HG02642 (cell line): ENCODE measurements at regions not wholly inside any gene's neighbourhood (a gene's known extent, or its start where the extent isn't known, plus 50 kb on each side); places are given as distances from the start of the nearest gene placed in this dataset.

Experiments
- ATAC-seq: cut with Tn5 transposase; IDR thresholded peaks from one replicate; pipeline ENCODE4 v1.9.1; 2021; ENCODE audit warnings: mild to moderate bottlenecking; ENCODE audit not compliant: unreplicated experiment, poor library complexity

DNA sequence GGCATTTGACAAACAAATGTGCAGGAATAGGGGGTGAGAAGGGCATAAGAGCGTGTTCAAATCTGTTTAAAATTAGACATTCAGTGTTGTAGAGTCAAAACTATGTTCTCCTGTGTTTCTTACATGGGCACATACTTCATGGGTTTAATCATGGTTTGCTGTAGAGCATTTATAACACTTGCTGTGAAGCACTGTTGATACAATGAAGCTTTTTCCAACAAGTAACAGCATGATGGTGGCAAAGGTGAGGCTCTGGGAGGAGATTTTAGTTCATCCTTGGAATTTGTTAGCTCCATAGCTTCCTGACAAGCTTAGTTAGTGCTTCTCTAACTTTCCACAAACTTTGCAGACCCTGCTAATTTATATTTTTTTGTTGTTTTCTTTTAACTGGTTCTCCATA is 900.7 kb downstream of the TFAP2A start:
- no peak for ATAC-seq

DNA sequence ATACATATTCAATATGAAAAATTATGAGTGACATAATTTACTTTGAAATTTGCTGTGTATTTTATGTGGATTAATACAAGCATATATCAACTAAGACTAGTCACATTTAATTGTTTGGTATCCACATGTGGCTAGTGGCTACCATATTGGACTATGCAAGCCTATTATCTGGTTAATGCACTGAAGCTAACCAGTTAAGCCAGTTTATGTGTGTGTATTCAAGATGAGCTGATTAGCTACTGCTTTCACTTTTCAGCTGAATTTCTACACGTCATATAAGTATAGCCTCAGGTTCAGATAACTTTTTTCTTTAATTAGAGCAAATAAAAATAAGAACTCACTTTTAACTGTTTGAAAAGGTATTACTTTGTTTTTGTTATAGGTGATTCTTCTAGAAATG is 903.7 kb downstream of the TFAP2A start:
- ATAC-seq: no peak

DNA sequence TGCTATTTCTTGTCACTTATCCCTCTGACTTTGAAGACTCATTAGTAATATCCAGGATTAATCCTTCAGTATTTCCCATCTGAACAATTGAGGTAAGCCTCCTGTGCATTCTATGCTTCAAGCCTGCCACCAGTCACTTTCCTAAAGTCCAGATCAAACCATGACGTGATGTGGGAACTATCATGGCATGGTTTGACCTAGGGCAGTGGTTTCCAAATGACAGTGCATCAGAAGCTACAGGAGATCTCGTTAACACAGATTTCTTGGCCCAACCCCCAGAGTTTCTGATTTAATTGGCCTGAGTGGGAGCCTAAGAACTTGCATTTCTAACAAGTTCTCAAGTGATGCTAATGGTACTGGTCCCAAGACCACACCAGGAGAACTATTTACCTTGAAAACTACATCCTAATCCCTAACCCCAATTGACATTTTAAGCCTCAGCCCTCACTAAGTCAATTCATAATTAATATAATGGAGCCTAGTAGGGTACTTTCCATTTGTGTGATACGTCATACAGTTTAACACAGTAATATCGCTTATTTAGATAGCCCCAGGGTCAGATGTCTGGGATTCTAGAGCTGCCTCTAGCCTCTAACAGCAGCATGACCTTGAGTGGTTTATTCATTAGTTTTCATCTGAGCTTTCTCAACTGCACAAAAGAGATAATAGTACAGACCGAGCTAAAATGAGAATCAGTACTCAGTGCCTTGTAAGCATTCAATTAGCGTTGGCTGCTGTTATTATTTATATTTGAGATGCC is 907.6 kb downstream of the TFAP2A start:
- no peak for ATAC-seq

DNA sequence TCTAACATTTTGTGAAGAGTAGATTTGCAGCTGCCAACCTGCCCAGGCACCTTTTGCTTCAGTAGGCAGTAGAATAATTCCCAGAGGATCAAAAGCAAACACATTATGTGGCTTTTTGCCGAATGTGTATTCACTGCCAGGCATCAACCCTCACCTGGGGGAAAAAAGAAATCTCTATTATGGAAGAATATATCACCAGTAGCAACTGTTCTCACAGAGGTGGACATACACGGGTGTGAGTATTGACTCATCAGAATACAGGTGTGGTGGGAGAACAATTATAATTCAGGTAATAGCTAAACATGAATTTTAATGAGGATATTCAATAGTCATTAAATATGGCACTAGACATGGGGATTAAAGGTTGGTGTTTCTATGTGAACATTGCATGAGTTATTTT is 910.7 kb downstream of the TFAP2A start:
- ATAC-seq: no peak

DNA sequence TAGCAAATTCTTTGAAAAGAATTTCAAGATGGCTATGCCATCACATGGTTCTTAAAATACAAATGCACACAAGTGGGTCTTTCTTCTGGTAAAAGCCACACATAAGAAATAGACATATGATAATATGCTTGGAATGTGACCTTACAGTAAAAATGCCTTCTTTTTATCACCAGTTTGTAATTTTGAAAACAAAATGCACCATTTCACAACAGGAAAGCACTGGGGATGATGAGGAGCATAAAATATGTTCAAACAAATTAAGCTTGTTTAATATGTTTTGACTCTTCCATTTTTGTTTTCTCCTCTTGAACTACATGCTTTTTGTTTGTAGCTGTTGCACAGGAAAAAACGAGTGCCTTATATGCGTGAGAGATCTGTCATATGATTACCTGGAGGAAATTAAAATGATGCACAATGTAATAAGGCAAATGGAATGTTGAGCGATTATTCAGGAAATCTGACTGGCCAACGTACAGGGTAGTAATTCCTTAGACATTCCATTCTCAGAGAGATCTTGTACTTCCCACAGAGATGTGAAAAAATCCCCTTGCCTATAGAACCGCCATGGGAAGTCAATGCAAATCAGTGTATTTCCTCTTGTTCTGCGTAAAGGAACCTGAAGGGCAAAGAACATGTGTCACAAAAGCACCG is 911.6 kb downstream of the TFAP2A start:
- no peak for ATAC-seq

DNA sequence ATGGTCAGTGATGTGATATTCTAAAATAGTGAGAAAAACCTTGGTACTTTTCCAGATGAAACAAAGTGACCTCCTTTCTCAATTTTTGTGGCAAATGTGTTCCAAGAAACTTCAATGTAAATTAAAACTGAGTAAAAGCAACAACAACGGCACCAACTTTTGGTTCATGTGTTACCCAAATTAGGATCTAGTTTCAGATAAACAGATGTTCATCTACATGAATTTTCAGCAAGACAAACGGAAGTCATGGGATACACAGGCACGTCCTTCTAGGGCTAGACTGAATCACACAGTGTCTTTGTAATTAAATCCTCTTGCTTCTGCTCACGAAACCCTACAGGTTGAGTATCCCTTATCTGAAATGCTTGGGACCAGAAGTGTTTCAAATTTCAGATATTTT is 915.2 kb downstream of the TFAP2A start:
- ATAC-seq: no peak

DNA sequence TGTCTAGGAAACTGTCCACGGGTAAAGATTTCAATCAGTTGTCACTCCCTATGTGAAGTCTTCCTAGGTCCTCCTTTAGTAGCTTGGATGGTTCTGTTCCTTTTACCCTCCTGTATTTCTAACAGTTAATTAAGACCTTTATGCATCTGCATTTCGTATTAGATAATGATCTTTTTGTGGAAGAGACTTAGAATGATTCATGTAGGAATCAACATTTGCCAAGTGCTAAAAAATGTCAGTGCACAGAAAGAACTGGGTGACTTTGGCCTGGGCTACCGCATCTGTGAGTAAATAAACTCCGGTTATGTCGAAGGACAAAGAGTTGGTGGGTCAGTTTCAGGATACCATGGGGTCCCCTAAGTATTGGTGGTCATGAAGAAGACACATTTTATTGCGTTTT is 918.0 kb downstream of the TFAP2A start:
- no peak for ATAC-seq

DNA sequence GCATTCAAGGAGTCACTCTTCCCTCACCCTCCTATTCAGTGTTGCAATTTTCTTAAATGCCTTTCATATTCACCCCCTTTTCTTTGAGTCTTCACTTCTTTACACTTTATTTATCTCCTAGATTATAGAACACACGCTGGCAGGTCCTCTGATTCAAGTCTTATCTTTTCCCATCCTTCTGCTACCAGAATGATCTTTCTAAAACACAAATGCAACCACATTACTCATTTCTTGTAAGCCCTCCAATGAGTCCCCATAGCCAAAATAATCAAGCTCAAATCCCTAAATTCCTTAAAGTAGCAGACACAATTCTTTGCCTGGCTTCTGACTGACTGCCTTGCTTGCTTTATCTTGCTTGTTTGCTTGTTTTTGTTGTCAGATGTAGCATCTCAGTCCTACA is 920.0 kb downstream of the TFAP2A start:
- ATAC-seq: no peak

DNA sequence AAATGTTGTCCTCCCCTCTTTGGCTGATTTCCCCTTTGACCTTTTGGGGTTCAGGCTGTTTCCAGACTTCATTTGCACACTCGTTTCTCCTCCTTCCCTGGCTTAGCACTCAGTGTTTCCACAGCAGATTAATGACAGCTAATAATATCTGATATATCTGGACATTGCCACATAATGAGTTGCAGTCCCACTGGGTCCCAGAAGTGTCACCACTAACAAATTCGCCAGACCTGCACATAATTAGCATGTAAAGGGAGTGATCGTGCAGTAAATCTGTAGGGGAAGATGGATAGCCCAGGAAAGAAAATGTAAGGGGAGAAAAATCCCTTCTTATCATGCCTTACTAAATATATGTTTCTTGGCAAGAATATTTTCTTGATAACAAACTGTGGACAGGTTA is 922.1 kb downstream of the TFAP2A start:
- ATAC-seq: no peak

DNA sequence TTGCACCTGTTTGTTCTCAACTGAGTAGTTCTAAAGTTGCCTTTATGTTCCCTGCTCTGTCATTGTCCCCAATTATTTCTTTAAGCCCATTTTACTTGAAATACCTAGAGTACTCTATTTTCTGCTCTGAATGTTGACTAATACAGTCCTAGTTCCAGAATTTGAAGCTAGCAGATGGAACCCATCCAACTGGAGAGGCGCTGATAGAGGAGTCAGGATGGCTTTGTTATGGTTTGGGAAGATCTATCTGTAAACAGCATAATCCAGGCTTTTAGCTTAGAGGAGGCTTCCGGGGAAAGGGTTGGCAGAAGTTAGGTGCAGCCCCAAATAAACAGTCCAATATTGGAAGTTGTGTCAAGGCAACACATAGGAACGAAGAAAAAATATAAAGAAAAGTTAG is 927.7 kb downstream of the TFAP2A start:
- ATAC-seq: no peak

DNA sequence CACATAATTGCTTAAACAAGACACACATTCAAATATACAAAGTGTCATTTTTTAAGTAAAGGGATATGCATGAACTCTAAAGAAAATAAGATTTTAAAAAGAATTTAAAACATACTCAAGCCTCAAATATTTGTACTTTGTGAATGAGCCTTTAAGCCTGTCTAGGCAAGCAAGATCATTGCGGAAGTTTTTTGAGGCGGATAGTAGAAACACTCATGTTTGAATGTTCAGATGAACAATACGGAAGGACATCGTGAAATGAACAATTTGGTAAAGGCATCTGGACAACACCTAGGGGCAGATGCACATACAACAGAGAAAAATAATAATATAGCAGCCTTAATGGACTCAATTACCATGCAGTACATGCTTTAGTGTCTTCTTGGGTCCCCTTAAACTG is 928.9 kb downstream of the TFAP2A start:
- ATAC-seq: no peak

DNA sequence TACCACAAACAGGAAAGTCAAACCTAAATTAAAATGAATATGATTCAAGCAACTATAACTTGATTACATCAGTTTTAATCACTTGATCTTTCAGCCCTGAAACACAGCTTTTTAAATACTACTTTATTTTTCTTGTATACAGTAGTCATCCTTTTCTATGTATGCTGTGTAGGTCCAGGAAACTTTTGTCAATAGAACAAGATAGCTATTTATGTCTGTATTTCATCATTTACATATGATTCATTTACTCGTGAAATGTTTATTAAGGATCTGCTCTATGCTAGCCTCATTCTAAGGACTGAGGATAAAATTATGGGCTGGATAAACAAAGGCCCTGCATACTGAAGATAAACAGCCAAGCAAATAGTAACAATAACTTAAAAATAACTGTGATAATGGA is 930.2 kb downstream of the TFAP2A start:
- ATAC-seq: no peak

DNA sequence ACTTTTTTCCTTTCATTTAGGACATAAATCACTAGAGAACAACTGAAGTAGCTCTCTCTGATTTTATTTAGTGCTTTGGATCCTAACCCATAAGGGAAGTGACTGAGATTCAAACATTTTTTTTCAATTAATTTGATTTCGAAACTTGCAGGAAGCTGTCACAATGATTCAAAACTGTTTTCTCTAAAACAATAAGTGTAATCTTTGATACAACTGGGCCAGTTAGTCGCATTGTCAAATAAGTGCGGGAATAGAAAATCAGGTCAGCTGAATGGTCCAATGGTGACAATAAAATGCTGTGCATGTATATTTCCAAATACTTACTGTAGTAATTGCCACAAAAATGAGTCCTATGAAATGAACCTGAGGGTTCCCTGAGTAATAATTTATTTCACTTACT is 930.8 kb downstream of the TFAP2A start:
- ATAC-seq: no peak

DNA sequence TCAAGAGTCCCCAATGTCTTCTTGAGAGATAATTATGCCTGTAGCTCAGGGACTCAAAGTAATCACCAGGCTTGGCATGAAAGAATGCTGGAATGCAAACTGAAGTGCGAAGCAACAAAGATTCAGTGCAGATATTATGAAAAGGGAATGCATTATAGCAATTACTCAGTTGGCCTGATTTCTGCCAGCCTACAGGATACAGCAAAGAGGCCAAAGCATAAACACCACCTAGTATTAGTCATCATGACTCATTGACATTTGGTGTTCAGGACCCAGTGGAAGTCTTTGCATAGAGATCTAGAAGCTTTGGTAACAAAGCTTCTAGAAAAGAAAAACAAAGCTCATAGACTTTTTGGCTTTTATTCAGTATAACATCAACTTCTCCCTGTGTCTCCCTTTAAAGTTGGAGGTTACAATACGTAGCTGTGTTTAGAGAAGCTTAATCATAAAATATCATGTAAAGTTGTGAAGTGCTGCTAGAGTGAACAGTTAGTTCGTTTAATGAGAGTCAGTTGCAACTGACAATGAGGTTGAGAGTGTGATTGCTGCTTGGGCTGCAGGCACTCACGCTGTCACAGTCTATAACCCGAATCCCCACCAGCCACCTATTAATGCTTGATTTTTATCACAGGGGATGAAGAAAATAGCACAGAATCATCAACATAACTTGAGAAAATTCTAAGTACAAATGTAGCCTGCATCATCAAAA is 932.7 kb downstream of the TFAP2A start:
- no peak for ATAC-seq

DNA sequence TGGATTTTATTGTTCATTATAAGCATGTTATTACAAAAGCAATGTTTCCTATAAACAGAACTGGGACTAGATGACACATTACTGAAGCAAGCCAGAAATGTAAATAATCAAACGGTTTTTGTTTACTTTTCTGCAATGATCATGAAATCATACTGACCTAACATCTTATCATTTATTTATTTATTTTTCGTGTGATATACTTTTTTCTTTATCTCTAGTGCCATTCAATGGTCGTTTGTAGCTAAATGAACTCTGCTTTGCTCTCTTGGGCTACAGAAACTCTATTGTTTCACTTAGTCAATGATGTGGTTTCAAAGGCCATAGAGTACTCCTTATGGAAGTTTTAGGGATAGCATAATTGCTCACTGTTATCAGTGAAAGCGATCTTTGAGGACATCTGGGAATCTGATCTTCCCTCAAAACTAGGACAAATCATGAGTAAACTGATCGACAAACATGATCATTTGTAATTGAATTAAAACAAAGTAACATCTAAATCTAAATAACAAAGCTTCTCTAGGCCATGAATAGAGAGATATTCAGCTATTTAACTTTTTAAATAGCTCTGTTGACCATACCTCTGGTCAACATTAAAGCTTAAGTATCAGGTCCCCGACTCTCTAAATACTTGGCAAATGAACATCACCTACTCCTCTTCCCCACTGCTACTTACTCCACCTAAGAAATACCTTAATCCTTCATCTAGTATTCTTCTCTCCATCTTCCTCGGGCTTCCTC is 933.4 kb downstream of the TFAP2A start:
- no peak for ATAC-seq

DNA sequence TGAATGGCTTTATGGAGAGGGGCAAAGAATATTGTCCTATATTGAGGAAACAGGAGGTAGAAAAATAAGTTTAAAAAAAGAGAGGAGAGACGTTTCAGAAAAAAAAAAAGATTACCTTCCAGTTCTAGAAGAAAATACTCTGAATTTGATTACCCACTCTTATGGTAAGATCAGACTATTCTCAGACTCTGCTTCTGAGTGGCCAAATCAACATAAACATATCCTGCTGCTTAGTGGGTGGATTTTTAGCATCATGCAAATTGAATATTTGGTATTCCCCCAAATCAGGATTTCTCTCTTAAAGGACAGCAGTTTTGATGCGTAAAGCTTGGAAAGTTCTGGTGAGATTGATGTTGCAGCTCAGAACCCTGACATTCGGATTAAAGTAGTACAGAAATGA is 946.6 kb downstream of the TFAP2A start:
- ATAC-seq: no peak

DNA sequence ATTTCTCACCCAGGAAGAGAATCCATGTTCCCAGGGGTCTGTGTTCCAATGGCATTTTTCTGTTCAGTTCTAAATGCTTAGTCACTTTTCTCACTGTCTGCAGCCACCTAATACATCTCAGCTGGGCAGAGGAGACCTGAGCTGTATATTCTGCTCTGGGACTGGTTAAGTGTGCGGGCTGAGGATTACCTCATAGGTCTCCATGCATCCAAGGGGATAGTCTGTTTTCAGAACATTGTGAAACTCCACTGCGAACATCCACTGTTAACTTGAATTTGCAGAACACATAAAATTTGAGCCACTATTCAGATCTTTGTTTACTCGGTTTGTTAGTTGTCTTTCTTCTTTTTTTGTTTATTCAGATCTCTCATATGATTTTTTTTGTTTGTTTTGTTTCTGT is 947.1 kb downstream of the TFAP2A start:
- ATAC-seq: no peak

DNA sequence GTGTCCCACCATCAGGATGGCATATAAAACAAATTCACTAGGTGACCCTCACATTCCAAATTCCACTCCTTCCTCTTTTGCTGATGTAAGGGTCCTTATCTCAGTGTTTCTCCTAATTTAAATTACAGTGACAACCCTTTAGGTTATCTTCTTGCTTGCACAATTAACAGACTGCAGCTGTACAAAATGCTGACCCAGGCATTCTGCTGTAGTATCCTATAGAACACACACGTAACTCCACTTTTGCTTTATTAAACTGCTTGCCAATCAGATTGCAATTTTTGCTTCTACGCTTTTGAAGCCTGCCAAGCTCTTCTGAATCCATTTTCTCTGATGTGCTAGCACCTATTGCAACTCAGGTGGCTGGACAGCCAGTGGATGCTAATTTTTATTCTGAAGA is 950.3 kb downstream of the TFAP2A start:
- ATAC-seq: no peak

DNA sequence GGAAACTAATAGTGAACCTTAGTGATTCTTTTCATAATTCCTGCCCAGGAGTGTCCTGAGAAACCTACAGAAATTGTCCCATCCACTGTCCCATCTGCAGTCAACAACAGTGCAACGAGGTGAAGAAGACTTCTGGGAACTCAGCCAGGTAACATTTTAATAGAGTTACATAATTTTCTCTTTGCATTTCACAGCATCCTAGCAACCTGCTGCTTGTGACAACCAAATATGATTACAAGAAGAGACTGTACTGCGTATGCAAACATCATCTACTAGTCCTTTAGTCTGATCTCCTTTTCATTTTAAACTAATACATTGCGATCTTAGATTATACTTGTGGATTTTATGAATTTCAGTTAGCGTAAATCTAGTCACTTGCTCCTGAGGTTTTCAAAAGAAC is 951.6 kb downstream of the TFAP2A start:
- ATAC-seq: no peak

DNA sequence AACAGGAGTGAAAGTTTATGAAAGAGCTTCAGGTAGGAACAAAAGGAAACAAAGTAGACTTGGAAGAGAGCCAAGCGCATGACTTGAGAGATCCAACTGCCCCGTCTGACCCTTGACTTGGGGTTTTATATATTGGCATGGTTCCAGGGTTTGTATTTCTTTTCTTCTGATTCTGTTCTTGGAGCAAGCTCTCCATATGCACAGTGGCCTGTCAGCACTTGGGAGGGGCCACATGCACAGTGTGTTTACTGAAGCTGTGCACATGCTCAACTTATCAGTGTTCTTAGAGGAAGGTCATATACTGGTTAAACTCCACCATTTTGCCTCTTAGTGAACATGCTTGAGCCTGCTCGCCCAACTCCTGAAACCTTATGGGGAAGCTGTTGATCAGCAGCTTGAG is 953.7 kb downstream of the TFAP2A start:
- no peak for ATAC-seq

DNA sequence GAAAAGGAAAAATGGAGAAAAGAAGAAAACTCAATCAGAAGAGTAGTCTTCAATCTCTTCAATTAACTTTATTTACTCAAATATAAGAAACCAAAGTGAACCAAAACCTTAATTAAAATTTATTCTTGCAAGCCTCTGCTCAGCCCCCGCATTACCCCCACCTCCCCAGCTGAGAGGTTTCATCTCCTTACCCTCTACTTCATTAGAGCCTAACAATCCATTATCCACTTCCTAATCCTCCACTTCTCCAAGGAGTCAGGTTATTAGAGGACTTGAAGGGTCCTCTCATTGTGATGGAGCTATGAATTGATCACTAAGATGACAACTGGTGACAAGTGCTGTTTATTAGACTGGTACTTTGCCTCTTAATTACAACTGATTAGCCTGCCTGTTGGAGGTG is 956.5 kb downstream of the TFAP2A start:
- ATAC-seq: no peak
